ENCODE measurements at regions not wholly inside any gene's neighbourhood (a gene's known extent, or its start where the extent isn't known, plus 50 kb on each side); places are given as distances from the start of the nearest gene placed in this dataset.
"Not testable (repeated sequence)": the region's sequence is repeated elsewhere in the genome, so short reads cannot be mapped to it uniquely, and the experiment has no call there.

GRCh38 chr2:131717907-131718306 is 190.2 kb downstream of the CCDC74A start:
- H3K9me3 ChIP-seq; in situ Hi-C loops (cut with MboI; ENCODE audit: low sequenced_read_pairs in 4 of 4); intact Hi-C loops (cut with DNase I; ENCODE audit: low total_unique reads); DNase-seq; H3K27me3 ChIP-seq; H3K36me3 ChIP-seq; H3K27ac ChIP-seq; ATAC-seq; H3K4me1 ChIP-seq; H3K4me3 ChIP-seq: not testable (repeated sequence)

- in situ Hi-C loops (cut with MboI; ENCODE audit: low sequenced_read_pairs in 4 of 4); H3K9me3 ChIP-seq; H3K4me3 ChIP-seq; H3K27ac ChIP-seq; DNase-seq; ATAC-seq; H3K4me1 ChIP-seq; H3K27me3 ChIP-seq; intact Hi-C loops (cut with DNase I; ENCODE audit: low total_unique reads); H3K36me3 ChIP-seq: not testable (repeated sequence)
Observed at GRCh38 chr2:131721163-131721562, 193.5 kb downstream of the CCDC74A start.

- H3K27me3 ChIP-seq; ATAC-seq; H3K4me1 ChIP-seq; H3K4me3 ChIP-seq; H3K27ac ChIP-seq; intact Hi-C loops (cut with DNase I; ENCODE audit: low total_unique reads); H3K36me3 ChIP-seq; DNase-seq; H3K9me3 ChIP-seq; in situ Hi-C loops (cut with MboI; ENCODE audit: low sequenced_read_pairs in 4 of 4): not testable (repeated sequence)
Observed at GRCh38 chr2:131722256-131722655, 194.6 kb downstream of the CCDC74A start.

GRCh38 chr2:131724019-131724418 is 196.3 kb downstream of the CCDC74A start:
- DNase-seq (no peak), ATAC-seq (no peak)
- Histone ChIP-seq H3K36me3 (no peaks in the 10 kb centered on the region), H3K9me3 (no peaks in the 10 kb centered on the region), H3K27me3 (no peaks in the 10 kb centered on the region), H3K4me3 (no peak overlapping the region), H3K27ac (no peak overlapping the region), H3K4me1 (no peaks in the 10 kb centered on the region)
- intact Hi-C loops (cut with DNase I; ENCODE audit: low total_unique reads) = no loop called here
- in situ Hi-C loops (cut with MboI; ENCODE audit: low sequenced_read_pairs in 4 of 4) = no loop called here
- TF ChIP-seq CTCF (IDR thresholded peaks at IDR 0.05 in 4 of 5, conservative IDR thresholded peaks at IDR 0.05 in 1 of 5) (no peak), POLR2A (IDR thresholded peaks at IDR 0.05) (no peak)

- H3K4me3 ChIP-seq; DNase-seq; intact Hi-C loops (cut with DNase I; ENCODE audit: low total_unique reads); H3K27me3 ChIP-seq; H3K9me3 ChIP-seq; ATAC-seq; in situ Hi-C loops (cut with MboI; ENCODE audit: low sequenced_read_pairs in 4 of 4); H3K27ac ChIP-seq; H3K36me3 ChIP-seq; H3K4me1 ChIP-seq: not testable (repeated sequence)
Observed at GRCh38 chr2:131728451-131728850, 200.8 kb downstream of the CCDC74A start.

- H3K4me1 ChIP-seq; H3K36me3 ChIP-seq; ATAC-seq; H3K27me3 ChIP-seq; DNase-seq; H3K9me3 ChIP-seq; H3K27ac ChIP-seq; in situ Hi-C loops (cut with MboI; ENCODE audit: low sequenced_read_pairs in 4 of 4); H3K4me3 ChIP-seq; intact Hi-C loops (cut with DNase I; ENCODE audit: low total_unique reads): not testable (repeated sequence)
Observed at GRCh38 chr2:131733530-131733929, 205.8 kb downstream of the CCDC74A start.

GRCh38 chr2:131736406-131736805 is 208.7 kb downstream of the CCDC74A start:
- DNase-seq; H3K4me1 ChIP-seq; H3K4me3 ChIP-seq; H3K27me3 ChIP-seq; H3K27ac ChIP-seq; ATAC-seq; H3K36me3 ChIP-seq; intact Hi-C loops (cut with DNase I; ENCODE audit: low total_unique reads); in situ Hi-C loops (cut with MboI; ENCODE audit: low sequenced_read_pairs in 4 of 4); H3K9me3 ChIP-seq: not testable (repeated sequence)

GRCh38 chr2:131738533-131738932 is 210.8 kb downstream of the CCDC74A start:
- H3K9me3 ChIP-seq; H3K36me3 ChIP-seq; H3K4me1 ChIP-seq; H3K4me3 ChIP-seq; ATAC-seq; DNase-seq; in situ Hi-C loops (cut with MboI; ENCODE audit: low sequenced_read_pairs in 4 of 4); H3K27me3 ChIP-seq; intact Hi-C loops (cut with DNase I; ENCODE audit: low total_unique reads); H3K27ac ChIP-seq: not testable (repeated sequence)

- ATAC-seq; intact Hi-C loops (cut with DNase I; ENCODE audit: low total_unique reads); in situ Hi-C loops (cut with MboI; ENCODE audit: low sequenced_read_pairs in 4 of 4); H3K4me3 ChIP-seq; H3K27me3 ChIP-seq; H3K4me1 ChIP-seq; H3K9me3 ChIP-seq; DNase-seq; H3K27ac ChIP-seq; H3K36me3 ChIP-seq: not testable (repeated sequence)
Observed at GRCh38 chr2:131738996-131739434, 211.3 kb downstream of the CCDC74A start.
